22Rv1 (cell line): ENCODE measurements at regions not wholly inside any gene's neighbourhood (a gene's known extent, or its start where the extent isn't known, plus 50 kb on each side); places are given as distances from the start of the nearest gene placed in this dataset.

Experiments
- ZFX ChIP-seq: fragments of 450-650 bp; IDR thresholded peaks from 2 replicates; pipeline ENCODE4 v1.6.1; 2017; ENCODE audit warnings: antibody characterized with exemption, borderline replicate concordance
- TF ChIP-seq, protein P1 (sequence below): fragments of 450-650 bp; IDR thresholded peaks from 2 replicates; pipeline ENCODE4 v1.5.1; 2017; ENCODE audit warnings: mild to moderate bottlenecking

DNA sequence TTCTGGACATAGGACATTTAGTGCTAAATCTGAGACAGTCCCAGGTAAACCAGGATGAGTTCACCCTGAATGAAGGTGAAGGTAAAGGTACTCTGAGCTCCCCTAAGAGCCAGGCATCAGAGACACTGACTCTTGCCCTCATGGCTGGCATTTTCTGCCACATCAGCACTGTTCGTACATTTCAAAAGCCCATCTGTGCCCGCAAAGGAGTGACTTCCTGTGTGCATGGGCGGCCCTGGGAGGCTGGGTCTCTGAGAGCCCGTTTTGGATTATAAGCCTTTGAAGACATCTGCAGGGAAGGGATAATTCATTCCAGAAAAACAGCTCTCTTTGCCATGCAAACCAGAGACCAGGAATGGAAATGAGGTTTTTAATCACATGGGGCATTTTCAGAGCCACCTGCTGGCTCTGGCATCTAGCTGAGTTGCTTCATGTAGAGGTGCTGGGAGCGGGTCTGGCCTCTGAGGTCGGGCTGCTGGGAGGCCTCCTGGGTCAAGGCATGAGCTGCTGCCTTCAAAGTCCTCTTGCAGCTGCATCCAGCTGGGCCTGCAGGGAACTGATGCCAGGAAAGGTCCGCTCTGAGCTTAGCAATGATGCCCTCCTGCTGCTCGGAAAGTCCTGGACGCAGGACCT lies 348.3 kb downstream of the DHX35 start:
- TF ChIP-seq, protein P1, sequence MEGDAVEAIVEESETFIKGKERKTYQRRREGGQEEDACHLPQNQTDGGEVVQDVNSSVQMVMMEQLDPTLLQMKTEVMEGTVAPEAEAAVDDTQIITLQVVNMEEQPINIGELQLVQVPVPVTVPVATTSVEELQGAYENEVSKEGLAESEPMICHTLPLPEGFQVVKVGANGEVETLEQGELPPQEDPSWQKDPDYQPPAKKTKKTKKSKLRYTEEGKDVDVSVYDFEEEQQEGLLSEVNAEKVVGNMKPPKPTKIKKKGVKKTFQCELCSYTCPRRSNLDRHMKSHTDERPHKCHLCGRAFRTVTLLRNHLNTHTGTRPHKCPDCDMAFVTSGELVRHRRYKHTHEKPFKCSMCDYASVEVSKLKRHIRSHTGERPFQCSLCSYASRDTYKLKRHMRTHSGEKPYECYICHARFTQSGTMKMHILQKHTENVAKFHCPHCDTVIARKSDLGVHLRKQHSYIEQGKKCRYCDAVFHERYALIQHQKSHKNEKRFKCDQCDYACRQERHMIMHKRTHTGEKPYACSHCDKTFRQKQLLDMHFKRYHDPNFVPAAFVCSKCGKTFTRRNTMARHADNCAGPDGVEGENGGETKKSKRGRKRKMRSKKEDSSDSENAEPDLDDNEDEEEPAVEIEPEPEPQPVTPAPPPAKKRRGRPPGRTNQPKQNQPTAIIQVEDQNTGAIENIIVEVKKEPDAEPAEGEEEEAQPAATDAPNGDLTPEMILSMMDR: no peak
- TF ChIP-seq ZFX: no peak
